ENCODE measurements at regions not wholly inside any gene's neighbourhood (a gene's known extent, or its start where the extent isn't known, plus 50 kb on each side); places are given as distances from the start of the nearest gene placed in this dataset.

DNA sequence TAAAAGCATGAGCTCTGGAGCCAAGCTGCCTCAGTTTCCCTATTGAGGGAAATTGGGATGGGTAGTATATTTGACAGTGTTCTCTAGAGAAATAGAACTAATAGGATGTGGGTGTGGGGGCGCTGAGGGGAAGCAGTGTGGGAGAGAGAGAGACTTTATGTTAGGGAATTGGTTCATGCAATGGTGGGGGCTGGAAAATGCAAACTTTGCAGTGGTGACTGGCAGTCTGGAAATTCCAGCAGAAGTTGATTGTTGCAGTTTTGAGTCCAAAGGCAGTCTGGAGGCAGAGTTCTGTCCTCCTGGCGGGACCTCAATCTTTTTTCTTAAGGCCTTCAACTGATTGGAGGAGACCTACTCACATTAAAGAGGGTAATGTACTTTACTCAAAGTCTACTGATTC lies 59.4 kb upstream of the SYT13 start:
- TF ChIP-seq YY1 (IDR thresholded peaks at IDR 0.05; ENCODE audit: insufficient read depth, insufficient read length) (no peak), ZNF274 (IDR thresholded peaks at IDR 0.05; ENCODE audit: low read depth, low read length) (no peak), SUZ12 (IDR thresholded peaks at IDR 0.05; ENCODE audit: extremely low read depth, insufficient read depth, insufficient read length) (no peak)

Measured in NT2/D1 (cell line).